BLaER1 (cell line): ENCODE measurements at regions not wholly inside any gene's neighbourhood (a gene's known extent, or its start where the extent isn't known, plus 50 kb on each side); places are given as distances from the start of the nearest gene placed in this dataset.
"Not testable (repeated sequence)": the region's sequence is repeated elsewhere in the genome, so short reads cannot be mapped to it uniquely, and the experiment has no call there.

Experiments used
- H3K27ac ChIP-seq: shearing (Covaris generic); formaldehyde crosslinking; 2 replicates; pipeline ENCODE4 v1.8.1; 2022
- H3K27me3 ChIP-seq: shearing (Covaris generic); formaldehyde crosslinking; 2 replicates; pipeline ENCODE4 v1.8.1; 2022
- H3K36me3 ChIP-seq: shearing (Covaris generic); formaldehyde crosslinking; 2 replicates; pipeline ENCODE4 v1.8.1; 2022
- H3K4me1 ChIP-seq: shearing (Covaris generic); formaldehyde crosslinking; 2 replicates; pipeline ENCODE4 v1.8.1; 2022
- H3K4me2 ChIP-seq: shearing (Covaris generic); formaldehyde crosslinking; 2 replicates; pipeline ENCODE4 v1.8.1; 2022
- H3K4me3 ChIP-seq: shearing (Covaris generic); formaldehyde crosslinking; 2 replicates; pipeline ENCODE4 v1.8.1; 2022
- H3K9ac ChIP-seq: shearing (Covaris generic); formaldehyde crosslinking; 2 replicates; pipeline ENCODE4 v1.8.1; 2022
- H3K9me3 ChIP-seq: shearing (Covaris generic); formaldehyde crosslinking; 2 replicates; pipeline ENCODE4 v1.8.1; 2022
- H4K20me1 ChIP-seq: shearing (Covaris generic); formaldehyde crosslinking; 2 replicates; pipeline ENCODE4 v1.8.1; 2022
- Cebpa-rat ChIP-seq: shearing (Covaris generic); IDR thresholded peaks from 2 replicates; pipeline ENCODE4 v1.8.1; 2022

- no peaks in the 10 kb centered on the region for H4K20me1 ChIP-seq
- no peak overlapping the region for H3K9ac ChIP-seq
- no peaks in the 10 kb centered on the region for H3K27me3 ChIP-seq
- TF ChIP-seq Cebpa-rat = no peak
- no peak overlapping the region for H3K27ac ChIP-seq
- no peak overlapping the region for H3K4me3 ChIP-seq
- H3K9me3 ChIP-seq = no peaks in the 10 kb centered on the region
- H3K36me3 ChIP-seq = no peaks in the 10 kb centered on the region
- no peak overlapping the region for H3K4me2 ChIP-seq
- no peaks in the 10 kb centered on the region for H3K4me1 ChIP-seq
Observed at GRCh38 chr4:181020456-181020855, 1222.7 kb upstream of the TENM3 start.

- no peak overlapping the region for H3K27ac ChIP-seq
- H3K27me3 ChIP-seq = no peaks in the 10 kb centered on the region
- no peak overlapping the region for H3K9ac ChIP-seq
- H3K4me3 ChIP-seq = no peak overlapping the region
- no peaks in the 10 kb centered on the region for H3K36me3 ChIP-seq
- no peaks in the 10 kb centered on the region for H3K9me3 ChIP-seq
- no peaks in the 10 kb centered on the region for H4K20me1 ChIP-seq
- no peak for TF ChIP-seq Cebpa-rat
- no peaks in the 10 kb centered on the region for H3K4me1 ChIP-seq
- no peak overlapping the region for H3K4me2 ChIP-seq
Observed at GRCh38 chr4:181021213-181021612, 1222.0 kb upstream of the TENM3 start.

- not testable (repeated sequence) for H3K27ac ChIP-seq, H3K9ac ChIP-seq, H3K4me3 ChIP-seq, H3K4me2 ChIP-seq, H3K36me3 ChIP-seq, H3K4me1 ChIP-seq, H3K27me3 ChIP-seq, H4K20me1 ChIP-seq, H3K9me3 ChIP-seq
Observed at GRCh38 chr4:181030135-181030921, 1212.9 kb upstream of the TENM3 start.

- Histone ChIP-seq H3K27ac (no peak overlapping the region), H3K9ac (no peak overlapping the region), H3K4me1 (no peaks in the 10 kb centered on the region), H4K20me1 (no peaks in the 10 kb centered on the region), H3K9me3 (no peaks in the 10 kb centered on the region), H3K4me3 (no peak overlapping the region), H3K27me3 (no peaks in the 10 kb centered on the region), H3K36me3 (no peaks in the 10 kb centered on the region), H3K4me2 (no peak overlapping the region)
- TF ChIP-seq Cebpa-rat = no peak
Observed at GRCh38 chr4:181030961-181031360, 1212.2 kb upstream of the TENM3 start.

- Histone ChIP-seq H3K4me1 (no peaks in the 10 kb centered on the region), H3K36me3 (no peaks in the 10 kb centered on the region), H3K27me3 (no peaks in the 10 kb centered on the region), H4K20me1 (no peaks in the 10 kb centered on the region), H3K4me2 (no peak overlapping the region), H3K27ac (no peak overlapping the region), H3K9ac (no peak overlapping the region), H3K9me3 (no peaks in the 10 kb centered on the region), H3K4me3 (no peak overlapping the region)
- TF ChIP-seq Cebpa-rat = no peak
Observed at GRCh38 chr4:181043486-181043885, 1199.7 kb upstream of the TENM3 start.

- Histone ChIP-seq H3K4me2 (no peak overlapping the region), H3K9me3 (no peaks in the 10 kb centered on the region), H3K4me1 (no peaks in the 10 kb centered on the region), H3K27me3 (no peaks in the 10 kb centered on the region), H4K20me1 (no peaks in the 10 kb centered on the region), H3K4me3 (no peak overlapping the region), H3K36me3 (no peaks in the 10 kb centered on the region), H3K9ac (no peak overlapping the region), H3K27ac (no peak overlapping the region)
- TF ChIP-seq Cebpa-rat = no peak
Observed at GRCh38 chr4:181046809-181047208, 1196.4 kb upstream of the TENM3 start.

- Histone ChIP-seq H3K4me1 (no peaks in the 10 kb centered on the region), H3K9ac (no peak overlapping the region), H3K27me3 (no peaks in the 10 kb centered on the region), H3K4me2 (no peak overlapping the region), H4K20me1 (no peaks in the 10 kb centered on the region), H3K27ac (no peak overlapping the region), H3K9me3 (no peaks in the 10 kb centered on the region), H3K4me3 (no peak overlapping the region), H3K36me3 (no peaks in the 10 kb centered on the region)
- TF ChIP-seq Cebpa-rat = no peak
Observed at GRCh38 chr4:181051931-181052330, 1191.3 kb upstream of the TENM3 start.

GRCh38 chr4:181061787-181062186 lies 1181.4 kb upstream of the TENM3 start:
- H3K4me2 ChIP-seq = no peak overlapping the region
- H3K27ac ChIP-seq = no peak overlapping the region

GRCh38 chr4:181063212-181063611 lies 1180.0 kb upstream of the TENM3 start:
- Histone ChIP-seq H3K9ac (no peak overlapping the region), H3K4me3 (no peak overlapping the region), H3K4me1 (no peaks in the 10 kb centered on the region), H3K36me3 (no peaks in the 10 kb centered on the region), H3K27me3 (no peaks in the 10 kb centered on the region), H3K9me3 (no peaks in the 10 kb centered on the region), H3K27ac (no peak overlapping the region), H4K20me1 (no peaks in the 10 kb centered on the region), H3K4me2 (no peak overlapping the region)
- TF ChIP-seq Cebpa-rat = no peak

More at GRCh38 chr4:181061787-181062186, 1181.4 kb upstream of the TENM3 start:
- Histone ChIP-seq H4K20me1 (no peaks in the 10 kb centered on the region), H3K4me1 (no peaks in the 10 kb centered on the region), H3K9ac (no peak overlapping the region), H3K36me3 (no peaks in the 10 kb centered on the region), H3K4me3 (no peak overlapping the region), H3K9me3 (no peaks in the 10 kb centered on the region), H3K27me3 (no peaks in the 10 kb centered on the region)
- TF ChIP-seq Cebpa-rat = no peak

- Histone ChIP-seq H3K9ac (no peak overlapping the region), H3K4me3 (no peak overlapping the region)
- TF ChIP-seq Cebpa-rat = no peak
Observed at GRCh38 chr4:181077341-181077740, 1165.9 kb upstream of the TENM3 start.

GRCh38 chr4:181078196-181078595 lies 1165.0 kb upstream of the TENM3 start:
- H3K36me3 ChIP-seq = no peaks in the 10 kb centered on the region
- H3K4me3 ChIP-seq = no peak overlapping the region
- no peak for TF ChIP-seq Cebpa-rat
- no peak overlapping the region for H3K9ac ChIP-seq
- no peak overlapping the region for H3K27ac ChIP-seq
- no peaks in the 10 kb centered on the region for H4K20me1 ChIP-seq
- no peaks in the 10 kb centered on the region for H3K4me1 ChIP-seq
- peaks cover 8% of the 10 kb centered on the region for H3K9me3 ChIP-seq
- H3K27me3 ChIP-seq = no peaks in the 10 kb centered on the region
- no peak overlapping the region for H3K4me2 ChIP-seq

More at GRCh38 chr4:181077341-181077740, 1165.9 kb upstream of the TENM3 start:
- no peak overlapping the region for H3K4me2 ChIP-seq
- no peaks in the 10 kb centered on the region for H3K36me3 ChIP-seq
- no peaks in the 10 kb centered on the region for H3K4me1 ChIP-seq
- no peaks in the 10 kb centered on the region for H4K20me1 ChIP-seq
- no peak overlapping the region for H3K27ac ChIP-seq
- H3K27me3 ChIP-seq = no peaks in the 10 kb centered on the region
- peaks cover 8% of the 10 kb centered on the region for H3K9me3 ChIP-seq
